ENCODE measurements at regions not wholly inside any gene's neighbourhood (a gene's known extent, or its start where the extent isn't known, plus 50 kb on each side); places are given as distances from the start of the nearest gene placed in this dataset.

DNA sequence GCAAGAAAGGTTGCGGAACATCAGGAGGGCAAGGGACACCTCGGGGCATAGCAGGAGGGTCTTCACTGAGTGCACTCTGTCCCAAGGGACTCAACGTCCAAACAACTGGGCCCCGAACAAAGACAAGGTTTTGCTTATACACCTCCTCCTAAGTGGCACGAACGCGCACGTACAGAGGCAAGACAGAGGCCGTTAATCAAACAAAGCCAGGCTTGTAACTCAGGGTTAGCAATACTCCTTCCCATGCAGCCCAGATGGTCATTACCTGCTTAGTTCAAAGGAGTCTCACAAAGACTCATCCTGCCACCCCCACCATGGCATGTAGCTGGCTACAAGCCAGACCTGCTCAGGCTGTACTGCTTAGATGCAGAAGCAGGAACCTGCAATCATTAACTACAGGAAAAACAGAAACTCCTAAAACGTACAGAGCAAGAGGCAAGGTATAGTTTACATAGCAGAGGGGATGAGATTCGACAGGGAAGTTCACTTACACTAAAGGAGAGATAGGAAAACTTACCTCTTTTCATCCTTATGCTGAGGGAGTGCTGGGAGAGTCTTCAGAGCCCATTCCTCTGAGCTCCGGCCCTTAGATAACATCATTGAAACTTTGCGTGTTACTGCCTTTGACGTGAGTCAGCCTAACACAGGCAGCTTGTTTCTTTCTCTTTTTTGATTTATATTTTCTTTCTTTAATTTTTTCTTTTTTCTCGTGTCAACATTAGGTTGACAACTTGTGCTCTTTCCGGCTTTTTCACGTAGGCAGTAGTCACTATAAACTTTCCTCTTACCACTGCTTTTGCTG lies 1319.1 kb downstream of the TMEM121 start:
- DNase-seq = peak in 1 of 2 donors; percentile 11

DNA sequence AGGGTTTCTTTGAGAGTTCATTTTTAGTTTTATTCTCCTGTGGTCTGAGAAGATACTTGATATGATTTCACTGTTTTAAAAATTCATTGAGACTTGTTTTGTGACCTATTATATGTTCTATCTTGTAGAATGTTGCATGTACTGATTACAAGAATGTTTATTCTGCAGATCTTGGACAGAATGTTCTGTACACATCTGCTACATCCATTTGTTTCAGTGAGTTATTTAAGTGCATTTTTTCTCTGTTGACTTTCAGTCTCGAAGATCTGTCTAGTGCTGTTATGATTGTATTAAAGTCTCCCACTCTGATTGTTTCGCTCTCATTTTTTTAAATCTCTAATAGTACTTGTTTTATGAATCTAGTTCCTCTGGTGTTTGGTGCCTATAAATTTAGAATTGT lies 1319.8 kb downstream of the TMEM121 start:
- no peak for DNase-seq

DNA sequence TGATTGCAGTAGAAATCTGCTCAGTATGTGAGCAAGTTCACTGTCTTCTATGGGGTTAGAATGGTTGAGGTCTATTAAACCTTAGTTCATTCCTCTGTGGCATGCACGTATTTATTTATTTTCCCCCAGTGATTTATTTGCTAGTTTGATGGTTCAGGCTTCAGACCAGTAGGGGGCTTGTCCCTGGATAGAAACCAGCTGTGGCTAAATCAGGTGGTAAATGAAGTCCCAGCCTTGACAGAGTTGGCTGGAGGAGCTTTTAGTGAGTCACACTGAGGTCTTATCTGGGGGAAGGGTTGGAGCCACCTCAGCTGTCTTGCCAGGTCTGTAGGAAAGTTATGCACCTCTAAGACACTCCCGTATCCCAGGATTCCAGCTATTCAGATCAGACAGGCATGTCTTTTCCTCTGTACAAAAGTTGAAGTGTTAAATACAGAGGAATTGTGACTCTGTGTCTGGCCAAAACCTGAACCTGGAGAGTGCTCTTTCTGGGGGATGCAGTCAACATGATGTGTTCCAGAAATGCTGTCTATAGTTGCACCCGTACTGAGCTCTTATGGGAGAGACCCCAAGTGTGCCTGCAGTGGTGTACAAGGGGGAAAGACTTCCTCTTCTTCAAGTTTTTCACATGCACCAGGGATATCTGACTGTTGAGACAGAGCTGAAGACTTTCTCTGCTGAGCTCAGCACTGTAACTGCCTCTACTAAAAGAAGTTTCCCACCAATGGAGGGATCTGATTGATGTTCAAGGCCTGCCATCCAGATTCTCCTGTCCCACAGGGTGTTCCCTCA lies 1322.1 kb downstream of the TMEM121 start:
- DNase-seq = peak in 1 of 2 donors; percentile 6

DNA sequence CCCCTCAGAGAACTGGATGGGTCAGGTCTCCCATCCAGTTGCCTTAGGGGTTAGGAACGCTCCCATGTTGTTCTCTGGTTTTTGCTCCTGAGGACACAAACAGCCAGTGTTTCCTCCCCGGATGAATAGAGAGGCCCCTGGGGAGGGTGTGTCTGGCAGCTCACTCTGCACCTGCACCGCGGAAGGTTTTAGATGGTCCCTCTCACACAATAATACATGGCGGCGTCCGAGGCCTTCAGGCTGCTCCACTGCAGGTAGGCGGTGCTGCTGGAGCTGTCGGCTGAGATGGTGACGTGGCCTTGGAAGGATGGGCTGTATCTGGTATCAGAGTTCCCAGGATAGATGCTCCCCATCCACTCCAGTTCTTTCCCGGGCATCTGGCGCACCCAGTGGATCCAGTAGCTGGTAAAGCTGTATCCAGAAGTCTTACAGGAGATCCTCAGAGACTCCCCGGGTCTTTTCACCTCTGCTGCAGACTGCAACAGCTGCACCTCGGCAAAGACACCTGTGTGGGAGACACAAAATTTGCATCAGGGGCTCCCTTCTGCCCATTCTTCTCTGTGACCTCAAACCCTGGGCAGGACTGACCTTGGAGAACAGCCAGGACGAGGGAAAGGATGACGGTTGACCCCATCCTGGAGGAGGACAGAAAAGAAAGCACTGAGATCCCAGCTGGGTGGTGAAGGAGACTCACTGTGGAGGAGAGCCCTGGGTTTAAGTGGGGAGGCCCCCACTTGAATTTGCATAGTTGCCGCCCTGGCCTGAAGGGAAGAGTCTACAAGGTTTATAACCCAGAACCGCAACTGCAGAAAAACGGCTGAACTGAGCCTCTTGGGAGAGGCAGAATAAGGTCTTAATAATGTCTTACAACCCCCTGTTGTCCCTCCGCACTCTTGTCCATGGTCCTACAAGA lies 1324.8 kb downstream of the TMEM121 start:
- no peak for DNase-seq

DNA sequence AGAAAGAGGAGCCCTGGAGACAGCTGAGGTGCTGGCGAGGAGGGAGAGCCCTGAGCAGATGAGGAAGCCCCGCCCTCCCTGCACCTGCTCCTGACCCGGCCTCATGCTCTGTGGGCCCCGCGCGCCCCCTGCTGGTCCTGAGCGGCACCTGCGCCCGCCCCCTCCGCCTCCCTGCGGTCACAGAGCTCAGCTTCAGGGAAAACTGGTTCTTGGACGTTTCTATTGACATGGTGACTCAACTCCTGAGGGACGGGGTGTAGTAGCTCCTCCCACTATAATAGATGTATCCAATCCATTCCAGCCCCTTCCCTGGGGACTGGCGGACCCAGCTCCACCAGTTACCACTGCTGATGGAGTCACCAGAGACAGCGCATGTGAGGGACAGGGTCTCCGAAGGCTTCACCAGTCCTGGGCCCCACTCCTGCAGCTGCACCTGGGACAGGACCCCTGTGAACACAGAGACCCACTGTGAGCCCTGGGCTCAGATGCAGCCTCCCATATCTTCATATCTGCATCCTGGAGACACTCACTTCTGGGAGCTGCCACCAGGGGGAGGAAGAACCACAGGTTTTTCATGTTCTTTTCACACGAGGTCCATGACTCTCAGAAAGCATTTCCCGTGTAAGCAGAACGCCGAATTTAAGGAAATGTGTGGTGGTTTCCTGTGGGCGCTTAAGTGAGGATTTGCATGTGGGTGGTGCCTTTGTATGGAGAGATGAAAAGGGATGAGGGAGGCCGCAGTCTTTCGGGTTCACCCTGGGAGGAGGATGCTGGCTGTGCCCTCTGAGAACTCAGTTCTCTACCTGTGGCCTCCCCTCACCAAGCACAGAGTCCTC lies 1346.4 kb downstream of the TMEM121 start:
- DNase-seq = peak; percentile 69 to 70

- no peak for DNase-seq
These were observed 1348.0 kb downstream of the TMEM121 start for GRCh38 chr14:106874350-106874749.

- DNase-seq = peak; percentile 38 to 47
These were observed 1349.1 kb downstream of the TMEM121 start for GRCh38 chr14:106875503-106875902.

- no peak for DNase-seq
These were observed 1350.3 kb downstream of the TMEM121 start for GRCh38 chr14:106876711-106877110.

DNA sequence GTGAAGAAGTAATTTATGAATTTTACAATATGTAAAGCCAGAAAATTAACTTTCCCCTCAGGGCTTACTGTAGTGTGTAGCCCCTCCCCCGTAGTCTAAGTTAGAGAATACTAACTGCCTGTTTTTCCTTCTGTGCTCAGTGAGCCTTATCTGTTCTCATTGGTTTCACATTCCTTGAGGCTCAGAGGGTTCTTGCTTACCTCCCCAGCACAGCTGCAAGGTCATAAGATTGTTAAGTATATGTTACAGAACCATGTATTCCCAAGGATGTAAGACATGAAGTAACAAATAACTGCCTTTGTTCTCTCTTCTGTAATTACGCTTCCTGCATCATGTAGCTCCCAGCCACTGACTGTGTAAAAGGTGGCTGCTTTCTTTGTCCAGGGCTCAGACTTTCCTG lies 1351.1 kb downstream of the TMEM121 start:
- DNase-seq = no peak

DNA sequence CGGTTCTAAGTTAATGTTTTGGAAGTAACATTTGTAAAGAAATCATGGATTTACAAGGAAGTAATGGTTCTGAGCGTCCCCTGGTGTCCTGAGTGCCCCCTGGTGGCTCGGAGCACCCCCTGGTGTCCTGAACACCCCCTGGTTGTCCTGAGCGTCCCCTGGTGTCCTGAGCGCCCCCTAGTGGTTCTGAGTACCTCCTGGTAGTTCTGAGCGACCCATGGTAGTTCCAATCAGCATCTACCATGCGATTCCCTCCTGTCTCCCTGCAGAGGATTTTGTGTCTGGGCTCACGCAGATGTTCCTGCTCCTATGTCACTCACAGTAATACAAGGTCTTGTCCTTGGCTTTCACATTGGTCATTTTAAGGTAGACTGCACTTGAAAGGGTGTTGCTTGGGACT lies 1352.9 kb downstream of the TMEM121 start:
- DNase-seq = peak; percentile 70 to 74

GRCh38 chr14:106883218-106883692 lies 1356.9 kb downstream of the TMEM121 start:
- peak; percentile 27 to 29 for DNase-seq

All from inflammatory macrophage (primary cell).